Neuronal stem cell (in vitro differentiated cells): ENCODE measurements at regions not wholly inside any gene's neighbourhood (a gene's known extent, or its start where the extent isn't known, plus 50 kb on each side); places are given as distances from the start of the nearest gene placed in this dataset.
"Not testable (repeated sequence)": the region's sequence is repeated elsewhere in the genome, so short reads cannot be mapped to it uniquely, and the experiment has no call there.

Source experiments
- DNase-seq: peaks from one replicate; pipeline ENCODE4 v3.0.0-alpha.2; 2013; ENCODE audit warnings: low spot score
- H2AFZ ChIP-seq: one replicate; pipeline ENCODE4 v1.6.1; 2013; ENCODE audit warnings: mild to moderate bottlenecking, low read length, inconsistent platforms
- H2AK5ac ChIP-seq: 2 replicates; pipeline ENCODE4 v1.6.1; 2013; ENCODE audit warnings: low read depth, mild to moderate bottlenecking, inconsistent platforms, low read length, moderate library complexity, mixed read lengths
- H2BK120ac ChIP-seq: 2 replicates; pipeline ENCODE4 v1.6.1; 2013; ENCODE audit warnings: low read depth, mild to moderate bottlenecking, inconsistent platforms, low read length, moderate library complexity, mixed read lengths
- H2BK12ac ChIP-seq: one replicate; pipeline ENCODE4 v1.6.1; 2013; ENCODE audit warnings: low read length, inconsistent platforms
- H2BK15ac ChIP-seq: 2 replicates; pipeline ENCODE4 v1.6.1; 2013; ENCODE audit warnings: mild to moderate bottlenecking, low read length, inconsistent platforms, mixed read lengths
- H2BK5ac ChIP-seq: one replicate; pipeline ENCODE4 v1.6.1; 2013; ENCODE audit warnings: inconsistent platforms, mild to moderate bottlenecking, low read length, moderate library complexity
- H3K14ac ChIP-seq: one replicate; pipeline ENCODE4 v1.6.1; 2013; ENCODE audit warnings: low read length, inconsistent platforms
- H3K18ac ChIP-seq: 2 replicates; pipeline ENCODE4 v1.6.1; 2013; ENCODE audit warnings: low read length, inconsistent platforms
- H3K23ac ChIP-seq: 2 replicates; pipeline ENCODE4 v1.6.1; 2013; ENCODE audit warnings: low read depth, mild to moderate bottlenecking, mixed read lengths, low read length, inconsistent platforms; ENCODE audit not compliant: poor library complexity
- H3K27ac ChIP-seq: replicated peaks from 3 replicates; pipeline ENCODE4 v1.5.1; 2013; ENCODE audit warnings: low read length, inconsistent platforms
- H3K27me3 ChIP-seq, 3 experiments: 2 replicates each; pipeline ENCODE4 v1.6.1; 2013; ENCODE audit warnings: low read length in 3 of 3, mild to moderate bottlenecking in 2 of 3, inconsistent platforms in 1 of 3, low read depth in 1 of 3, mixed read lengths in 1 of 3, moderate library complexity in 1 of 3; ENCODE audit not compliant: control insufficient read depth in 3 of 3, insufficient read depth in 3 of 3
- H3K36me3 ChIP-seq, 2 donors: replicated peaks in 1 of 2; 2 replicates each; pipeline ENCODE4 v1.6.1; 2013; ENCODE audit warnings: low read length in 2 of 2; ENCODE audit not compliant: control insufficient read depth in 2 of 2, insufficient read depth in 2 of 2
- H3K4ac ChIP-seq: 2 replicates; pipeline ENCODE4 v1.6.1; 2013; ENCODE audit warnings: inconsistent platforms, mild to moderate bottlenecking, low read length, moderate library complexity
- H3K4me1 ChIP-seq, 2 donors: 1 replicate in 1 of 2; 2 replicates in 1 of 2; pipeline ENCODE4 v1.6.1; 2013; ENCODE audit warnings: low read length in 2 of 2, low read depth in 1 of 2; ENCODE audit not compliant: control insufficient read depth in 2 of 2, insufficient read depth in 1 of 2
- H3K4me2 ChIP-seq: one replicate; pipeline ENCODE4 v1.6.1; 2013; ENCODE audit warnings: mild to moderate bottlenecking, low read length, inconsistent platforms; ENCODE audit not compliant: insufficient read depth, poor library complexity, severe bottlenecking
- H3K4me3 ChIP-seq, 2 donors: 2 replicates each; pipeline ENCODE4 v1.5.1; 2013; ENCODE audit warnings: low read length in 2 of 2, mild to moderate bottlenecking in 2 of 2, inconsistent platforms in 1 of 2, moderate library complexity in 1 of 2
- H3K79me1 ChIP-seq: one replicate; pipeline ENCODE4 v1.6.1; 2013; ENCODE audit warnings: low read depth, mild to moderate bottlenecking, inconsistent platforms, low read length, moderate library complexity
- H3K9ac ChIP-seq: one replicate; pipeline ENCODE4 v1.6.1; 2013; ENCODE audit warnings: mild to moderate bottlenecking, low read depth, low read length, inconsistent platforms; ENCODE audit not compliant: poor library complexity
- H3K9me3 ChIP-seq, 2 donors: replicated peaks in 1 of 2; 2 replicates each; pipeline versions ENCODE3 to v1.6.1; 2013; ENCODE audit warnings: low read length in 2 of 2, mild to moderate bottlenecking in 2 of 2, inconsistent platforms in 1 of 2, low read depth in 1 of 2, mixed read lengths in 1 of 2, moderate library complexity in 1 of 2; ENCODE audit not compliant: control insufficient read depth in 2 of 2, insufficient read depth in 1 of 2
- H4K8ac ChIP-seq: one replicate; pipeline ENCODE4 v1.6.1; 2013; ENCODE audit warnings: low read depth, mild to moderate bottlenecking, inconsistent platforms, low read length, moderate library complexity
- H4K91ac ChIP-seq: one replicate; pipeline ENCODE4 v1.6.1; 2013; ENCODE audit warnings: low read length, low read depth, mild to moderate bottlenecking, inconsistent platforms; ENCODE audit not compliant: poor library complexity
- WGBS, 2 donors: extraction: QIAGEN DNeasy Blood & Tissue Kit; methylation state at CpG; one replicate each; pipeline ENCODE4 v1.1.7; 2013; ENCODE audit warnings: missing lambda C conversion rate in 2 of 2, mixed read lengths in 1 of 2; ENCODE audit not compliant: insufficient read length in 2 of 2, insufficient replicate concordance in 1 of 2; ENCODE audit errors: extremely low coverage in 2 of 2; 5-methylcytosine and 5-hydroxymethylcytosine counted together

- Histone ChIP-seq H3K9me3 (peaks cover 0 to 2% of the 10 kb centered on the region in 2 donors), H3K14ac (no peak overlapping the region), H2BK15ac (no peak overlapping the region), H2AK5ac (no peak overlapping the region), H3K4me3 (no peak overlapping the region), H3K27me3 (no peaks in the 10 kb centered on the region), H2BK120ac (no peak overlapping the region), H3K79me1 (no peaks in the 10 kb centered on the region), H3K4me1 (peaks cover 0 to 4% of the 10 kb centered on the region in 2 donors), H2BK12ac (no peak overlapping the region), H3K18ac (no peak overlapping the region), H3K4ac (no peak overlapping the region), H3K23ac (no peak overlapping the region), H3K9ac (no peak overlapping the region), H2AFZ (no peak overlapping the region), H3K27ac (no peak overlapping the region), H3K36me3 (no peaks in the 10 kb centered on the region), H3K4me2 (no peak overlapping the region), H2BK5ac (no peak overlapping the region), H4K91ac (no peak overlapping the region), H4K8ac (no peak overlapping the region)
- DNase-seq, result no peak
- no CpG with 5 or more reads among the region's 7 CpGs for WGBS, 2 donors
These were observed 106.3 kb upstream of the FOXA2 start for GRCh38 chr20:22690616-22691179.

DNA sequence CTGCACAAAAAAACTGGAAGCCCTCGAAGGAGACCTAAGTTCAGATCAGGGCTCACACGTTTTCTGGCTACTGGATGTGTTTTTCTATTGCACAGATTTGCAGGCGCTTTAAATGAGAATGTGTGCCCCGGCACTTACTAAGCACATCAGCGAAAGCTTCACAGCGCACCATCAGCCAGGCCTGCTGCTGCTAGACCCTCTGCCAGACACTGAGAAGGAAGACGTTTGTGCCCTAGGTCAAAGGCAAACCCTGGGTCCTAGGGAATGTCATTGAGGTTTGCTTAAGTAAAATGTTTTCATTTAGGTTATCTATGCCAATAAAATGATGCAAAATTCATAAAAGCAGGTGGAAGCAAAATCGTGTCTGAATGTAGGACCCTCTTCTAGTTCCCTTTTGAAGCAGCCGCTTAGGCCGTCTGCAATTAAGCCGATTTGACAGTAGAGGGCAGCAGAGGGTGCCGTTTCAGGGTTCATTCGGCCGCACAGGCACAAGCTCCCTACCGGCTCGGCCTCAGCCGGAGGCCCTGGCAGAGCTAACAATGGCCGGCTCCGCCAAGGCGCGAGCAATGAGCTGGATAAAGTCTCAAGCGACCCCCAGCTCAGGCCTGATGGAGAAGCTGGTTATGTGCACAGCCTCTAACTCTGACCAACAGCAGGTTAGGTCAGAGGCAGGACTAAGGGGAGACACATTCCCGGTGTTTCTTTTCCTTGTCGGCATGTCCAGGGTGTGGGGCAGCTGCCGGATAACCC is 107.2 kb upstream of the FOXA2 start:
- Histone ChIP-seq H3K4me2 (peak overlapping the region; percentile 28), H4K91ac (peak overlapping the region; percentile 24), H2BK12ac (no peak overlapping the region), H3K79me1 (no peaks in the 10 kb centered on the region), H4K8ac (no peak overlapping the region), H2BK15ac (peak overlapping the region; percentile 57), H3K27ac (no peak overlapping the region), H3K4me1 (peaks cover 0 to 4% of the 10 kb centered on the region in 2 donors), H3K36me3 (no peaks in the 10 kb centered on the region), H3K18ac (peak overlapping the region; percentile 24), H3K23ac (no peak overlapping the region), H3K27me3 (no peaks in the 10 kb centered on the region), H3K14ac (no peak overlapping the region), H3K9ac (no peak overlapping the region), H3K4me3 (no peak overlapping the region), H2BK5ac (no peak overlapping the region), H2BK120ac (no peak overlapping the region), H3K4ac (peak overlapping the region; percentile 58), H2AFZ (peak overlapping the region; percentile 83), H2AK5ac (no peak overlapping the region), H3K9me3 (peaks cover 0 to 2% of the 10 kb centered on the region in 2 donors)
- peak; percentile 72 for DNase-seq
- WGBS, 2 donors, result no CpG with 5 or more reads among the region's 25 CpGs

DNA sequence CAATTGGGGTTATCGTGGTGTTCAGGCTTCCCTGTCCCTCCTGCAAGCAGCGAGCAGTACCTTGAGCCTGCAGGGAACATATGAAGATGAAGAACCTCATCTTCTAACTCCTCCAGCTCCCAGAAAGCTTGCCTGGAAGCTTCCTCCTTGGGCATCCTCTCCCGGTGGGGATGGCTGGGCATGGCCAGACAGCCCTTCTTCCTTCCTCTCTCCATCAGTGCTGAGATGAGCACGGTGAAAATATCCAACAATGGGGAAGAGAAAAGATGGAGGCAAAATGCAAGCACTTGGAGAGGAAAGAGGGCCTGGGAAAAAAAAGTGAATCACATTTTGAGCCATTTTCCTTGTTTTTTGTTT is 107.7 kb upstream of the FOXA2 start:
- no peak overlapping the region for H2AK5ac ChIP-seq
- H2BK15ac ChIP-seq, result peak overlapping the region; percentile 57
- DNase-seq, result no peak
- H3K4me2 ChIP-seq, result no peak overlapping the region
- H2AFZ ChIP-seq, result peak overlapping the region; percentile 83
- no peak overlapping the region for H3K14ac ChIP-seq
- H3K18ac ChIP-seq, result peak overlapping the region; percentile 24
- no CpG with 5 or more reads among the region's 4 CpGs for WGBS, 2 donors
- no peak overlapping the region for H4K8ac ChIP-seq
- no peak overlapping the region for H3K27ac ChIP-seq
- no peaks in the 10 kb centered on the region for H3K27me3 ChIP-seq
- H3K9me3 ChIP-seq, result peaks cover 0 to 2% of the 10 kb centered on the region in 2 donors
- peaks cover 0 to 4% of the 10 kb centered on the region in 2 donors for H3K4me1 ChIP-seq
- peak overlapping the region; percentile 24 for H4K91ac ChIP-seq
- no peak overlapping the region for H3K9ac ChIP-seq
- no peak overlapping the region for H2BK120ac ChIP-seq
- H3K4ac ChIP-seq, result peak overlapping the region; percentile 58
- no peaks in the 10 kb centered on the region for H3K36me3 ChIP-seq
- no peak overlapping the region for H2BK5ac ChIP-seq
- H2BK12ac ChIP-seq, result no peak overlapping the region
- H3K23ac ChIP-seq, result no peak overlapping the region
- H3K79me1 ChIP-seq, result no peaks in the 10 kb centered on the region
- no peak overlapping the region for H3K4me3 ChIP-seq

- H3K4me3 ChIP-seq, H3K27ac ChIP-seq, H3K23ac ChIP-seq, H2BK120ac ChIP-seq, H3K9me3 ChIP-seq, H3K18ac ChIP-seq, H3K36me3 ChIP-seq, H3K79me1 ChIP-seq, H4K91ac ChIP-seq, H2AK5ac ChIP-seq, H2BK12ac ChIP-seq, H3K14ac ChIP-seq, DNase-seq, H4K8ac ChIP-seq, H3K4me1 ChIP-seq, H2BK15ac ChIP-seq, H2AFZ ChIP-seq, H3K9ac ChIP-seq, H3K4me2 ChIP-seq, H2BK5ac ChIP-seq, H3K4ac ChIP-seq, H3K27me3 ChIP-seq: not testable (repeated sequence)
- no CpG with 5 or more reads among the region's 6 CpGs for WGBS, 2 donors
These were observed 108.2 kb upstream of the FOXA2 start for GRCh38 chr20:22692620-22693019.
